Panc1 (cell line): ENCODE measurements at regions not wholly inside any gene's neighbourhood (a gene's known extent, or its start where the extent isn't known, plus 50 kb on each side); places are given as distances from the start of the nearest gene placed in this dataset.

ENCODE experiments used
- ATAC-seq: fragments of 200-7000 bp; cut with Tn5 transposase; 2 replicates; pipeline ENCODE4 v1.9.1; 2020; ENCODE audit warnings: mild to moderate bottlenecking, moderate library complexity
- BruUV-seq: library from RNA; stranded (reverse); fragments of 400-500 nt; replicated peaks from 2 replicates; lab custom pipeline; 2021; lab: Mats Ljungman, UMichigan
- CTCF ChIA-PET: fragments of 300-600 bp; sonication (Branson Sonifier 250); formaldehyde crosslinking; loops from one replicate; lab custom pipeline; 2022; ENCODE audit warnings: antibody characterized with exemption; lab: Charles Lee
- POLR2A ChIA-PET: fragments of 300-600 bp; sonication (Branson Sonifier 250); formaldehyde crosslinking; loops from one replicate; lab custom pipeline; 2022; ENCODE audit warnings: antibody characterized with exemption; lab: Charles Lee
- DNase-seq: peaks from one replicate; pipeline ENCODE4 v3.0.0-alpha.2; 2010; ENCODE audit warnings: low read depth, low spot score
- H3K27ac ChIP-seq: 2 replicates; pipeline ENCODE4 v1.5.1; 2011; ENCODE audit warnings: mild to moderate bottlenecking, low read length, inconsistent platforms
- H3K27me3 ChIP-seq: fragments of 200-500 bp; sonication (Bioruptor generic); 2 replicates; pipeline ENCODE4 v1.6.0; 2014; ENCODE audit warnings: low read length, inconsistent platforms; ENCODE audit not compliant: control insufficient read depth, insufficient read depth
- H3K36me3 ChIP-seq: fragments of 200-500 bp; sonication (Bioruptor generic); 2 replicates; pipeline ENCODE4 v1.5.1; 2014; ENCODE audit warnings: inconsistent platforms, mild to moderate bottlenecking, low read length, moderate library complexity; ENCODE audit not compliant: control insufficient read depth, insufficient read depth
- H3K4me1 ChIP-seq: 2 replicates; pipeline ENCODE4 v1.5.1; 2011; ENCODE audit warnings: inconsistent platforms, mild to moderate bottlenecking, low read length, moderate library complexity; ENCODE audit not compliant: control insufficient read depth, insufficient read depth
- H3K4me3 ChIP-seq, 2 experiments: 2 replicates each; pipeline ENCODE4 v1.5.1; 2011 to 2012; ENCODE audit warnings: low read depth in 2 of 2, low read length in 2 of 2, mild to moderate bottlenecking in 2 of 2, inconsistent platforms in 1 of 2, moderate library complexity in 1 of 2
- H3K9me3 ChIP-seq: fragments of 200-500 bp; sonication (Bioruptor generic); 2 replicates; pipeline ENCODE4 v1.5.1; 2014; ENCODE audit warnings: low read depth, mild to moderate bottlenecking, inconsistent platforms, low read length, moderate library complexity; ENCODE audit not compliant: control insufficient read depth, insufficient read depth
- CTCF ChIP-seq: fragments of 450-650 bp; IDR thresholded peaks from 2 replicates; pipeline ENCODE4 v1.5.1; 2017; ENCODE audit warnings: mild to moderate bottlenecking
- POLR2AphosphoS5 ChIP-seq: IDR thresholded peaks from 2 replicates; pipeline ENCODE4 v1.6.1; 2012; ENCODE audit warnings: mild to moderate bottlenecking, low read depth, low read length, moderate library complexity
- SIN3A ChIP-seq: IDR thresholded peaks from 2 replicates; pipeline ENCODE4 v1.6.1; 2012; ENCODE audit warnings: low read depth, mild to moderate bottlenecking, low read length, moderate library complexity, borderline replicate concordance; ENCODE audit not compliant: insufficient read depth
- TCF7L2 ChIP-seq: IDR thresholded peaks from 2 replicates; pipeline ENCODE4 v1.6.1; 2011; ENCODE audit warnings: mild to moderate bottlenecking, low read depth, low read length, inconsistent platforms
- in situ Hi-C: cut with HindIII; loops from 2 replicates; pipeline ENCODE4 v1.10.0; 2016; ENCODE audit warnings: low sequenced_read_pairs, low pct_unique_long_range_greater_than_20kb
- intact Hi-C: fragments of 100-400 bp; cut with micrococcal nuclease; formaldehyde crosslinking; loops from one replicate; pipeline ENCODE4 v1.10.0; 2022; ENCODE audit not compliant: unreplicated experiment
- TF ChIP-seq, protein P1 (sequence below), 2 experiments: IDR thresholded peaks; 2 replicates each; pipeline ENCODE4 v1.6.1; 2011 to 2012; ENCODE audit warnings: low read depth in 2 of 2, control low read depth in 1 of 2, low read length in 1 of 2, mild to moderate bottlenecking in 1 of 2, moderate library complexity in 1 of 2; ENCODE audit not compliant: insufficient read depth in 1 of 2

GRCh38 chr18:78074400-78075020 is 824.9 kb downstream of the GALR1 start:
- H3K4me3 ChIP-seq, result no peak overlapping the region
- in situ Hi-C loops (no loop called here), intact Hi-C loops (loop anchor here (5.0 kb wide), 1 partner anchor 913 kb away; no protein-coding TSS in a partner anchor)
- no TSS peak for BruUV-seq
- H3K27me3 ChIP-seq, result peaks cover 23% of the 10 kb centered on the region
- CTCF ChIA-PET, result no interaction called here
- no peaks in the 10 kb centered on the region for H3K36me3 ChIP-seq
- no peaks in the 10 kb centered on the region for H3K9me3 ChIP-seq
- no peak overlapping the region for H3K27ac ChIP-seq
- POLR2A ChIA-PET, result no interaction called here
- TF ChIP-seq CTCF, result peak; percentile 24; the same call in 1 of the 2 replicates
- no peak for TF ChIP-seq POLR2AphosphoS5
- no peak for TF ChIP-seq SIN3A
- TF ChIP-seq TCF7L2, result no peak
- H3K4me1 ChIP-seq, result no peaks in the 10 kb centered on the region
- ATAC-seq (no peak), DNase-seq (no peak)

DNA sequence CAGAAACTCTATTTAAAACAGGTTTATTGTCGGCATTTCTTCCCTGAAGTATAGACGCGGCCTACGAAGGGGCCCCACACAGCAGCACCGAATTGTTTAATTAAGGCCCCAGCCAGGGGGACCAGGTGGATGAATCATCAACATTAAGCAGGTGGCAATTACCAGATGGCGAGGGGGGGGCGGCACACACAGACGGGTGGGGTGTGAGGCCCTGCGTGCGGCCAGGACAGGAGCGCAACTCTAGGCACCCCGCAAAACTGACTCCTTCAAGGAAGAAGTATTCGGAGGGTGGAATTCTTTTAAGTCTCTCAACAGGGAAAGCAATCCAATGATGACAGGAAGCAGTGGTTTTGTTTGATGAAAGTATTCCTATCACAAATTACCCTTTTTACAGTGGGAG is 830.4 kb downstream of the GALR1 start:
- CTCF ChIA-PET, result no interaction called here
- TF ChIP-seq, protein P1, sequence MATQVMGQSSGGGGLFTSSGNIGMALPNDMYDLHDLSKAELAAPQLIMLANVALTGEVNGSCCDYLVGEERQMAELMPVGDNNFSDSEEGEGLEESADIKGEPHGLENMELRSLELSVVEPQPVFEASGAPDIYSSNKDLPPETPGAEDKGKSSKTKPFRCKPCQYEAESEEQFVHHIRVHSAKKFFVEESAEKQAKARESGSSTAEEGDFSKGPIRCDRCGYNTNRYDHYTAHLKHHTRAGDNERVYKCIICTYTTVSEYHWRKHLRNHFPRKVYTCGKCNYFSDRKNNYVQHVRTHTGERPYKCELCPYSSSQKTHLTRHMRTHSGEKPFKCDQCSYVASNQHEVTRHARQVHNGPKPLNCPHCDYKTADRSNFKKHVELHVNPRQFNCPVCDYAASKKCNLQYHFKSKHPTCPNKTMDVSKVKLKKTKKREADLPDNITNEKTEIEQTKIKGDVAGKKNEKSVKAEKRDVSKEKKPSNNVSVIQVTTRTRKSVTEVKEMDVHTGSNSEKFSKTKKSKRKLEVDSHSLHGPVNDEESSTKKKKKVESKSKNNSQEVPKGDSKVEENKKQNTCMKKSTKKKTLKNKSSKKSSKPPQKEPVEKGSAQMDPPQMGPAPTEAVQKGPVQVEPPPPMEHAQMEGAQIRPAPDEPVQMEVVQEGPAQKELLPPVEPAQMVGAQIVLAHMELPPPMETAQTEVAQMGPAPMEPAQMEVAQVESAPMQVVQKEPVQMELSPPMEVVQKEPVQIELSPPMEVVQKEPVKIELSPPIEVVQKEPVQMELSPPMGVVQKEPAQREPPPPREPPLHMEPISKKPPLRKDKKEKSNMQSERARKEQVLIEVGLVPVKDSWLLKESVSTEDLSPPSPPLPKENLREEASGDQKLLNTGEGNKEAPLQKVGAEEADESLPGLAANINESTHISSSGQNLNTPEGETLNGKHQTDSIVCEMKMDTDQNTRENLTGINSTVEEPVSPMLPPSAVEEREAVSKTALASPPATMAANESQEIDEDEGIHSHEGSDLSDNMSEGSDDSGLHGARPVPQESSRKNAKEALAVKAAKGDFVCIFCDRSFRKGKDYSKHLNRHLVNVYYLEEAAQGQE (IDR thresholded peaks at IDR 0.05; ENCODE audit: insufficient read depth in 1 of 2, low read depth in 2 of 2, low read length in 1 of 2), result no peak
- TF ChIP-seq TCF7L2 (no peak), CTCF (no peak), SIN3A (no peak), POLR2AphosphoS5 (no peak)
- Histone ChIP-seq H3K27ac (no peak overlapping the region), H3K27me3 (peaks cover 5% of the 10 kb centered on the region), H3K9me3 (no peaks in the 10 kb centered on the region), H3K4me1 (no peaks in the 10 kb centered on the region), H3K4me3 (no peak overlapping the region), H3K36me3 (no peaks in the 10 kb centered on the region)
- no peak for ATAC-seq
- intact Hi-C loops, result no loop called here
- no TSS peak for BruUV-seq
- POLR2A ChIA-PET, result no interaction called here
- in situ Hi-C loops, result no loop called here
- DNase-seq, result no peak
